Vagina (tissue), 2 donors: ENCODE measurements at regions not wholly inside any gene's neighbourhood (a gene's known extent, or its start where the extent isn't known, plus 50 kb on each side); places are given as distances from the start of the nearest gene placed in this dataset.

Source experiments
- CTCF ChIP-seq, 3 experiments: fragments of 450-650 bp in 2 of 3; fragments of 200-600 bp in 1 of 3; sonication (generic) in 1 of 3; IDR thresholded peaks; one replicate each; pipeline ENCODE4 v1.5.1; 2017 to 2019; ENCODE audit warnings: antibody characterized with exemption in 3 of 3, mild to moderate bottlenecking in 2 of 3, moderate library complexity in 2 of 3
- POLR2A ChIP-seq, 2 donors: fragments of 450-650 bp; IDR thresholded peaks; one replicate each; pipeline ENCODE4 v1.6.1; 2017; ENCODE audit warnings: antibody characterized with exemption in 2 of 2, mild to moderate bottlenecking in 2 of 2, moderate library complexity in 2 of 2

DNA sequence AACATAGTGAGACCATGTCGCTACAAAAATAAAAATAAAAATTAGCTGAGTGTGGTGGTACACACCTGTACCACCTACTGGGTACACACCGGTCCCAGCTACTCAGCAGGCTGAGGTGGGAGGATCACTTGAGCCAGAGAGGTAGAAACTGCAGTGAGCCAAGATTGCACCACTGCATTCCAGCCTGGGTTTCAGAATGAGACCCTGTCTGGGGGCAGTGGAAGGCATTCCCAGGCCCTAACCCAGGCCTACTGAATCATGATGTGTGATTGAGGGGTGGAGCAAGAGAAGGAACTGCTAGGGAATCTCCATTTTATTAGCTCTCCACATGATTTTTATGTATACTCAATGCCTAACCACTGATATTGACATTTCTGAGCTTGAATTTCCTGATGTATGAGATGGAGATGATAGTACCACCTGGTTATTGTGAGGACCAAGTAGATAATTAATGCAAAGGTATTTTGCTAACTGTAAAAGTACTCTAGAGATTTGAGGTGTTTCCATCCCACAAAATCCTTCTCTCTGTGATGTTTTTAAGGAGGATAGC lies 169.5 kb upstream of the UMPS start:
- TF ChIP-seq CTCF (IDR thresholded peaks at IDR 0.05), result no peak
- no peak for TF ChIP-seq POLR2A (IDR thresholded peaks at IDR 0.05)
